A549 (cell line): ENCODE measurements at regions not wholly inside any gene's neighbourhood (a gene's known extent, or its start where the extent isn't known, plus 50 kb on each side); places are given as distances from the start of the nearest gene placed in this dataset.
A peak's percentile ranks its signal among the peaks of the same experiment; 100 is the strongest.

ENCODE experiments used
- ATAC-seq, 2 experiments: fragments of 200-7000 bp in 1 of 2; fragments of >200 bp in 1 of 2; cut with Nextera tagmentation in 1 of 2; cut with Tn5 transposase in 1 of 2; 3 replicates each; pipeline versions ENCODE4 v1.8.0 to v1.9.1; 2018 to 2020; ENCODE audit warnings: mild to moderate bottlenecking in 1 of 2, moderate library complexity in 1 of 2
- CTCF ChIA-PET: fragments of 300-600 bp; sonication (Branson Sonifier 250); formaldehyde crosslinking; extraction: SDS; loops from one replicate; lab custom pipeline; 2021; ENCODE audit warnings: antibody characterized with exemption, inconsistent platforms; lab: Yijun Ruan, JAX
- POLR2A ChIA-PET: fragments of 350-600 bp; formaldehyde crosslinking; extraction: SDS; loops from one replicate; lab custom pipeline; 2021; ENCODE audit warnings: antibody characterized with exemption, inconsistent platforms; lab: Yijun Ruan, JAX
- DNase-seq, 2 experiments: peaks; one replicate each; pipeline versions ENCODE4 v3.0.0 to v3.0.0-alpha.2; 2011 to 2016; ENCODE audit warnings: low read depth in 1 of 2, low spot score in 1 of 2
- FAIRE-seq: peaks from 2 replicates; lab custom pipeline; 2011; peaks lifted over from hg19 to GRCh38; lab: Jason Lieb, UNC
- H3K27ac ChIP-seq, 2 experiments: fragments of >200 bp; sonication (Bioruptor Twin); formaldehyde crosslinking; 3 replicates each; pipeline ENCODE4 v1.5.1; 2016 to 2017
- H3K4me1 ChIP-seq: fragments of >200 bp; sonication (Bioruptor Twin); formaldehyde crosslinking; 3 replicates; pipeline ENCODE4 v1.6.1; 2016
- H3K4me2 ChIP-seq: fragments of >200 bp; sonication (Bioruptor Twin); formaldehyde crosslinking; 3 replicates; pipeline ENCODE4 v1.6.1; 2016
- H3K4me3 ChIP-seq: fragments of >200 bp; sonication (Bioruptor Twin); formaldehyde crosslinking; 3 replicates; pipeline ENCODE4 v1.5.1; 2016
- H3K9me3 ChIP-seq: fragments of >200 bp; sonication (Bioruptor Twin); formaldehyde crosslinking; 3 replicates; pipeline ENCODE4 v1.6.1; 2016
- CBX8 ChIP-seq: fragments of 200-600 bp; sonication (generic); IDR thresholded peaks from 2 replicates; pipeline ENCODE4 v1.6.1; 2016
- CEBPB ChIP-seq, 2 experiments: fragments of >200 bp in 1 of 2; sonication (Bioruptor Twin) in 1 of 2; formaldehyde crosslinking in 1 of 2; IDR thresholded peaks; 2 replicates each; pipeline ENCODE4 v1.6.1; 2012 to 2016
- CHD2 ChIP-seq: fragments of 150-350 bp; IDR thresholded peaks from 2 replicates; pipeline ENCODE4 v1.6.1; 2014; ENCODE audit warnings: low read length; ENCODE audit not compliant: partially characterized antibody
- EHMT2 ChIP-seq: fragments of 200-600 bp; sonication (generic); IDR thresholded peaks from 2 replicates; pipeline ENCODE4 v1.6.1; 2016; ENCODE audit warnings: antibody characterized with exemption, low read depth, mild to moderate bottlenecking, moderate library complexity
- FOSB ChIP-seq: fragments of 250-450 bp; sonication (Bioruptor Pico); IDR thresholded peaks from 2 replicates; pipeline ENCODE4 v1.5.0; 2020; ENCODE audit warnings: mild to moderate bottlenecking, moderate library complexity
- FOSL2 ChIP-seq, 2 experiments: fragments of 450-650 bp in 1 of 2; fragments of >200 bp in 1 of 2; sonication (Bioruptor Twin) in 1 of 2; formaldehyde crosslinking; IDR thresholded peaks; 2 replicates each; pipeline versions ENCODE4 v1.5.0 to v1.6.1; 2016 to 2020; ENCODE audit warnings: mild to moderate bottlenecking in 1 of 2, moderate library complexity in 1 of 2
- HDAC2 ChIP-seq: fragments of 200-600 bp; sonication (generic); IDR thresholded peaks from 2 replicates; pipeline ENCODE4 v1.6.1; 2016
- HEYL ChIP-seq: fragments of 250-450 bp; sonication (Bioruptor Pico); IDR thresholded peaks from 2 replicates; pipeline ENCODE4 v1.8.0; 2021; ENCODE audit warnings: mild to moderate bottlenecking, moderate library complexity
- NFE2L2 ChIP-seq: fragments of 150-350 bp; conservative IDR thresholded peaks from 2 replicates; pipeline ENCODE4 v1.6.1; 2014; ENCODE audit warnings: low read length
- NR3C1 ChIP-seq: fragments of >200 bp; sonication (Bioruptor Twin); formaldehyde crosslinking; IDR thresholded peaks from 3 replicates; pipeline ENCODE4 v1.6.1; 2017
- POLR2AphosphoS2 ChIP-seq: conservative IDR thresholded peaks from 2 replicates; pipeline ENCODE4 v1.6.1; 2012; ENCODE audit warnings: low read length, improper control_type of control experiment, inconsistent platforms
- RAD21 ChIP-seq, 2 experiments: fragments of >200 bp in 1 of 2; sonication (Bioruptor Twin) in 1 of 2; formaldehyde crosslinking in 1 of 2; IDR thresholded peaks in 1 of 2; conservative IDR thresholded peaks in 1 of 2; 2 replicates in 1 of 2; 3 replicates in 1 of 2; pipeline ENCODE4 v1.6.1; 2012 to 2018; ENCODE audit warnings: inconsistent platforms in 1 of 2
- SMC3 ChIP-seq: fragments of >200 bp; sonication (Bioruptor Twin); formaldehyde crosslinking; IDR thresholded peaks from 3 replicates; pipeline ENCODE4 v1.6.1; 2018; ENCODE audit warnings: inconsistent platforms
- TP53 ChIP-seq: fragments of 250-450 bp; sonication (Bioruptor Pico); IDR thresholded peaks from 2 replicates; pipeline ENCODE4 v1.5.0; 2021; ENCODE audit warnings: mild to moderate bottlenecking, moderate library complexity
- WGBS: methylation state at CpG from one replicate; pipeline ENCODE4 v1.1.6; 2017; ENCODE audit errors: missing lambda C conversion rate; 5-methylcytosine and 5-hydroxymethylcytosine counted together
- TF ChIP-seq, protein P1 (sequence below): fragments of >200 bp; sonication (Bioruptor Twin); formaldehyde crosslinking; IDR thresholded peaks from 3 replicates; pipeline ENCODE4 v1.6.1; 2016
- TF ChIP-seq, protein P2 (sequence below): fragments of >200 bp; sonication (Bioruptor Twin); formaldehyde crosslinking; IDR thresholded peaks from 3 replicates; pipeline ENCODE4 v1.5.1; 2016
- TF ChIP-seq, protein P3 (sequence below): IDR thresholded peaks from 2 replicates; pipeline ENCODE4 v1.6.1; 2012
- TF ChIP-seq, protein P4 (sequence below): IDR thresholded peaks from 2 replicates; pipeline ENCODE4 v1.6.1; 2012
- TF ChIP-seq, protein P5 (sequence below): IDR thresholded peaks from 2 replicates; pipeline ENCODE4 v1.6.1; 2012; ENCODE audit warnings: low read depth, borderline replicate concordance

DNA sequence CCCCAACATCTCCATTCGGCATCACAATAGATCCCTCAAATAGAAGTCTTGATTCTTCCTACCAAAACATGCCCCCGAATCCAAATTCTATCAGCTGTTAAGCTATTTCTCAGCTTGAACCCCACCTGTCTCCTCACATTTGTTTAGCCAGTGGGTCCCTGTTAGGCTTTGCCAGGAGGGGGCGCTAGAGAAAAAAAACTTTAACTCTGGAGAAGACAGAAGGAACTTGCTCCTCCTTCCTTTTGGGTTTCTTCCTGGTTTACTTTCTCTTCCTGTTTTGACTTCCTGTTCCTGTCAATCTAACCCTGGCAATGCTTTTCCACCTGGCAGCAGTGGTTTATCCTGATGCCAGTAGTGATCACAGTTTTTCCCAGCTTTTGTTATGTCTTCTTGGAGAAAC, 95.6 kb upstream of the KCNK1 start:
- peak; percentile 33 to 63 for DNase-seq
- WGBS = 48% methylated on average over 3 of the region's 3 CpGs
- H3K27ac ChIP-seq = 0 out of 6 replicates have a peak overlapping the region, but pooled peaks of 1 of the 2 experiments have one; percentile 22
- H3K9me3 ChIP-seq = no peaks in the 10 kb centered on the region
- ChIA-PET CTCF (interaction anchor here (0.6 to 2.0 kb wide), 7 partner anchors 9 to 273 kb away, joined by 3 to 5 read pairs (median 4); no protein-coding TSS in a partner anchor), POLR2A (no interaction called here)
- FAIRE-seq = no peak
- H3K4me1 ChIP-seq = peaks cover 10% of the 10 kb centered on the region; the same call in 2 of the 3 replicates
- ATAC-seq = peak in 1 of 2 experiments; percentile 63; a peak in 3 of 6 replicates
- H3K4me3 ChIP-seq = no peak overlapping the region
- TF ChIP-seq SMC3 = peak; percentile 33; the same call in 2 of the 3 replicates
- peak; percentile 25 to 47; a peak in 1 of 5 replicates for TF ChIP-seq RAD21 (conservative IDR thresholded peaks at IDR 0.05 in 1 of 2, IDR thresholded peaks at IDR 0.05 in 1 of 2)
- TF ChIP-seq, protein P1, sequence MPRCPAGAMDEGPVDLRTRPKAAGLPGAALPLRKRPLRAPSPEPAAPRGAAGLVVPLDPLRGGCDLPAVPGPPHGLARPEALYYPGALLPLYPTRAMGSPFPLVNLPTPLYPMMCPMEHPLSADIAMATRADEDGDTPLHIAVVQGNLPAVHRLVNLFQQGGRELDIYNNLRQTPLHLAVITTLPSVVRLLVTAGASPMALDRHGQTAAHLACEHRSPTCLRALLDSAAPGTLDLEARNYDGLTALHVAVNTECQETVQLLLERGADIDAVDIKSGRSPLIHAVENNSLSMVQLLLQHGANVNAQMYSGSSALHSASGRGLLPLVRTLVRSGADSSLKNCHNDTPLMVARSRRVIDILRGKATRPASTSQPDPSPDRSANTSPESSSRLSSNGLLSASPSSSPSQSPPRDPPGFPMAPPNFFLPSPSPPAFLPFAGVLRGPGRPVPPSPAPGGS = no peak
- TF ChIP-seq EHMT2 = no peak
- TF ChIP-seq, protein P2, sequence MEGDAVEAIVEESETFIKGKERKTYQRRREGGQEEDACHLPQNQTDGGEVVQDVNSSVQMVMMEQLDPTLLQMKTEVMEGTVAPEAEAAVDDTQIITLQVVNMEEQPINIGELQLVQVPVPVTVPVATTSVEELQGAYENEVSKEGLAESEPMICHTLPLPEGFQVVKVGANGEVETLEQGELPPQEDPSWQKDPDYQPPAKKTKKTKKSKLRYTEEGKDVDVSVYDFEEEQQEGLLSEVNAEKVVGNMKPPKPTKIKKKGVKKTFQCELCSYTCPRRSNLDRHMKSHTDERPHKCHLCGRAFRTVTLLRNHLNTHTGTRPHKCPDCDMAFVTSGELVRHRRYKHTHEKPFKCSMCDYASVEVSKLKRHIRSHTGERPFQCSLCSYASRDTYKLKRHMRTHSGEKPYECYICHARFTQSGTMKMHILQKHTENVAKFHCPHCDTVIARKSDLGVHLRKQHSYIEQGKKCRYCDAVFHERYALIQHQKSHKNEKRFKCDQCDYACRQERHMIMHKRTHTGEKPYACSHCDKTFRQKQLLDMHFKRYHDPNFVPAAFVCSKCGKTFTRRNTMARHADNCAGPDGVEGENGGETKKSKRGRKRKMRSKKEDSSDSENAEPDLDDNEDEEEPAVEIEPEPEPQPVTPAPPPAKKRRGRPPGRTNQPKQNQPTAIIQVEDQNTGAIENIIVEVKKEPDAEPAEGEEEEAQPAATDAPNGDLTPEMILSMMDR = peak; percentile 46
- no peak overlapping the region for H3K4me2 ChIP-seq

DNA sequence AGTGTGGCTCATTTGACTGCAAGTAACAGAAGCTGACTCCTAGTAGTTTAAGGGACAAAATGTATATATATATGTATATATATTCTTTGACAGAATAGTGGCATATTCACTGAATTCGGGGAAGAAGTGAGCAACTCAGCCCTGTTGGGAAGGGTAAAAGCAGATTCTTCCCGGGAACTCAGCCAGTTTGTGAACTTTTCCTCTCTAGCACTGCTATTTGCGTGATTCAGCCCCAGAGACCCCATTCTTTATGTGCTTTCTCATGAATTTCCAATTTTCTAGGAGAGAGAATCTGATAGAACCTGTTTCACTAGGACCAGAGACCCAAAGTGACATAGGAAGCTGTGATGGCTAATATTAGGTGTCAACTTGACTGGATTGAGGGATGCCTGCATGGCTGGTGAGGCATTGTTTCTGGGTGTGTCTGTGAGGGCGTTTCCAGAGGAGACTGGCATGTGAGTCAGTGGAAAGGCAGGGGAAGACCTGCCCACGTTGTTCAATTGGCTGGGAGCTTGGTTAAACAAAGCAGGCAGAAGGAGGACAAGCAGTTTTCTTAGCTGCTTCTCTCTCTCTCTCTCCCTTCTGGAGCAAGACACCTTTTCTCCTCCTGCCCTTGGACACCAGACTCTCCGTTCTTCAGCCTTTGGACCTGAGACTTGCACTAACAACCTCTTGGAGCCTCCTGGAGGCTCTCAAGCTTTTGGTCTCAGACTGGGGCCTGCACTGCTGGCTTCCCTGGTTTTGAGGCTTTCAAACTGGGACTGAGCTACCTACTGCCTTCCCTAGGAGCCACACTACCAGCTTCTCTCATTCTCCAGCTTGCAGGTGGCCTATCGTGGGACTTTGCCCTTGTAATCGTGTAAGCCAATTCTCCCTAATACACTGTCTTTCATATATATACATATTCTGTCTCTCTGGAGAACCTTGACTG, 93.4 kb upstream of the KCNK1 start:
- peak overlapping the region; percentile 4; the same call in 1 of the 3 replicates for H3K4me2 ChIP-seq
- DNase-seq (peak; percentile 55 to 74), FAIRE-seq (peak; percentile 61), ATAC-seq (peak; percentile 88 to 94)
- CTCF ChIA-PET = interaction anchor here (0.6 to 1.4 kb wide), 3 partner anchors 9 to 721 kb away, joined by 4 read pairs; no protein-coding TSS in a partner anchor
- POLR2A ChIA-PET = no interaction called here
- TF ChIP-seq CHD2 = no peak
- TF ChIP-seq, protein P3, sequence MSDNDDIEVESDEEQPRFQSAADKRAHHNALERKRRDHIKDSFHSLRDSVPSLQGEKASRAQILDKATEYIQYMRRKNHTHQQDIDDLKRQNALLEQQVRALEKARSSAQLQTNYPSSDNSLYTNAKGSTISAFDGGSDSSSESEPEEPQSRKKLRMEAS = peak; percentile 42; the same call in 1 of the 2 replicates
- peak overlapping the region in 1 of 2 experiments; percentile 55; a peak in 2 of 6 replicates for H3K27ac ChIP-seq
- H3K4me1 ChIP-seq = peaks cover 10% of the 10 kb centered on the region; the same call in 2 of the 3 replicates
- 49% methylated on average over 8 of the region's 8 CpGs for WGBS
- H3K4me3 ChIP-seq = no peak overlapping the region
- H3K9me3 ChIP-seq = no peaks in the 10 kb centered on the region

DNA sequence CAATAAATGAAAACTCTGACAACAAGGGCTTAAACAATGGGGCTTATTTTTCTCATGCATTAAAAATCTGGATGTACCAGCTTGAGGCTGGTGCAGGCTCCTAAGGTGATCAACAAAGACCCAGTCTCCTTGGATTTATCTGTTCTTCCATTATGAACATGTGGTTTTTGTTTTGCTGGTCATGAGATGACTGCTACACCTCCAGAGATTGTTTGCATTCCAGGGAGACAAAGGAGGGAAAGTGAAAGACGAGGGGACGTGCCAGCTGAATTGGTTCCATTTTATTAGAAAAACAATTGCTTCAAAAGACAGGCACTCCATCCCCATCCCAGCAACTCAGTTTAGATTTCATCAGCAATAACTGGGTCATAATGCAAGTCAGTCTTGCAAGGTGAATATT, 90.9 kb upstream of the KCNK1 start:
- H3K4me3 ChIP-seq = no peak overlapping the region
- no peak overlapping the region for H3K4me2 ChIP-seq
- no peaks in the 10 kb centered on the region for H3K9me3 ChIP-seq
- 88% methylated on average over 2 of the region's 2 CpGs for WGBS
- H3K27ac ChIP-seq = no peak overlapping the region
- FAIRE-seq (no peak), DNase-seq (no peak), ATAC-seq (no peak)
- peaks cover 10% of the 10 kb centered on the region; the same call in 2 of the 3 replicates for H3K4me1 ChIP-seq
- TF ChIP-seq NFE2L2 (no peak), POLR2AphosphoS2 (no peak), CEBPB (IDR thresholded peaks at IDR 0.05) (no peak), NR3C1 (no peak), FOSL2 (IDR thresholded peaks at IDR 0.05) (no peak), FOSL2 (CRISPR knock-in tag; IDR thresholded peaks at IDR 0.05) (no peak), TP53 (CRISPR knock-in tag) (no peak), FOSB (CRISPR knock-in tag) (no peak), HEYL (no peak), CBX8 (no peak), HDAC2 (no peak)
- TF ChIP-seq, protein P4, sequence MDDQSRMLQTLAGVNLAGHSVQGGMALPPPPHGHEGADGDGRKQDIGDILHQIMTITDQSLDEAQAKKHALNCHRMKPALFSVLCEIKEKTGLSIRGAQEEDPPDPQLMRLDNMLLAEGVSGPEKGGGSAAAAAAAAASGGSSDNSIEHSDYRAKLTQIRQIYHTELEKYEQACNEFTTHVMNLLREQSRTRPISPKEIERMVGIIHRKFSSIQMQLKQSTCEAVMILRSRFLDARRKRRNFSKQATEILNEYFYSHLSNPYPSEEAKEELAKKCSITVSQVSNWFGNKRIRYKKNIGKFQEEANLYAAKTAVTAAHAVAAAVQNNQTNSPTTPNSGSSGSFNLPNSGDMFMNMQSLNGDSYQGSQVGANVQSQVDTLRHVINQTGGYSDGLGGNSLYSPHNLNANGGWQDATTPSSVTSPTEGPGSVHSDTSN = no peak
- TF ChIP-seq, protein P5, sequence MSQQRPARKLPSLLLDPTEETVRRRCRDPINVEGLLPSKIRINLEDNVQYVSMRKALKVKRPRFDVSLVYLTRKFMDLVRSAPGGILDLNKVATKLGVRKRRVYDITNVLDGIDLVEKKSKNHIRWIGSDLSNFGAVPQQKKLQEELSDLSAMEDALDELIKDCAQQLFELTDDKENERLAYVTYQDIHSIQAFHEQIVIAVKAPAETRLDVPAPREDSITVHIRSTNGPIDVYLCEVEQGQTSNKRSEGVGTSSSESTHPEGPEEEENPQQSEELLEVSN = no peak
- CTCF ChIA-PET = no interaction called here
- POLR2A ChIA-PET = no interaction called here
